Bronchial epithelial cell (primary cell): ENCODE measurements at regions not wholly inside any gene's neighbourhood (a gene's known extent, or its start where the extent isn't known, plus 50 kb on each side); places are given as distances from the start of the nearest gene placed in this dataset.
"Not testable (repeated sequence)": the region's sequence is repeated elsewhere in the genome, so short reads cannot be mapped to it uniquely, and the experiment has no call there.

Experiments used
- DNase-seq: peaks from one replicate; pipeline ENCODE4 v3.0.0-alpha.2; 2010; ENCODE audit warnings: low read depth
- FAIRE-seq: peaks from 2 replicates; lab custom pipeline; 2011; peaks lifted over from hg19 to GRCh38; lab: Jason Lieb, UNC
- H3K27me3 ChIP-seq: 2 replicates; pipeline ENCODE4 v1.5.1; 2011; ENCODE audit warnings: low read length; ENCODE audit not compliant: control insufficient read depth, insufficient read depth
- H3K36me3 ChIP-seq: 2 replicates; pipeline ENCODE4 v1.5.1; 2011; ENCODE audit warnings: low read length; ENCODE audit not compliant: control insufficient read depth, insufficient read depth
- H3K4me3 ChIP-seq: 2 replicates; pipeline ENCODE4 v1.5.1; 2011; ENCODE audit warnings: mild to moderate bottlenecking, low read depth, low read length, control low read depth

DNA sequence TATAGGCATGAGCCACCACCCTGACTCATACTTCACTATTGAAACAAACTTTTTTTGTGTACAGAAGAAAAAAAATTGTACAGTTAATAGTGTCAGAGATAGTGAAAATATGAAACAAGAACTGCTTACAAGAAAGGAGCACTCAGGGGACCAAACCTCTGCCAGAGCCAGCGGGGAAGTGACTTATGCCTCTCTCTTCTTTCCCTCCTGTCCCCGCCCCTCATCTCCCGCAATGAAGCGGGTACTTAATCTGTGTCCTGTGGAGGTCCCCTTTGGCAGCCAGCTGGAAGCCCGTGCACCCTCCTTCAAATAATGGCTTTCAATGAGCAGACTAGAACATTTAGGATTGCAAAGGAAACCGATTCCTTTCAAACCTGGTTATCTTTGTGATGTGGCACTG is 51.5 kb downstream of the PPIAL4A start:
- not testable (repeated sequence) for H3K36me3 ChIP-seq, FAIRE-seq, H3K27me3 ChIP-seq, H3K4me3 ChIP-seq, DNase-seq

DNA sequence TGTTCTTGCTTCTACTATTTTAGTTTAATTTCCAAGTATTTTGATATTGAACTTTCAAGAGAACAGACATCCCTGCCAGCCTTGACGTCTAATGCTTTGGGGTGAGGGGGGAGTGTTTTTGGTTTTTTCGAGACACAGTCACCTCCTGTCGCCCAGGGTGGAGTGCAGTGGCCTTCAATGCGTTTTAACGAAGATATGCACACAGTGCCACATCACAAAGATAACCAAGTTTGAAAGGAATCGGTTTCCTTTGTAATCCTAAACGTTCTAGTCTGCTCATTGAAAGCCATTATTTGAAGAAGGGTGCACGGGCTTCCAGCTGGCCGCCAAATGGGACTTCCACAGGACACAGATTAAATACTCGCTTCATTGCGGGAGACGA is 52.3 kb downstream of the PPIAL4A start:
- DNase-seq, H3K36me3 ChIP-seq, H3K27me3 ChIP-seq, FAIRE-seq: not testable (repeated sequence)
- H3K4me3 ChIP-seq, result peak overlapping the region; percentile 36

DNA sequence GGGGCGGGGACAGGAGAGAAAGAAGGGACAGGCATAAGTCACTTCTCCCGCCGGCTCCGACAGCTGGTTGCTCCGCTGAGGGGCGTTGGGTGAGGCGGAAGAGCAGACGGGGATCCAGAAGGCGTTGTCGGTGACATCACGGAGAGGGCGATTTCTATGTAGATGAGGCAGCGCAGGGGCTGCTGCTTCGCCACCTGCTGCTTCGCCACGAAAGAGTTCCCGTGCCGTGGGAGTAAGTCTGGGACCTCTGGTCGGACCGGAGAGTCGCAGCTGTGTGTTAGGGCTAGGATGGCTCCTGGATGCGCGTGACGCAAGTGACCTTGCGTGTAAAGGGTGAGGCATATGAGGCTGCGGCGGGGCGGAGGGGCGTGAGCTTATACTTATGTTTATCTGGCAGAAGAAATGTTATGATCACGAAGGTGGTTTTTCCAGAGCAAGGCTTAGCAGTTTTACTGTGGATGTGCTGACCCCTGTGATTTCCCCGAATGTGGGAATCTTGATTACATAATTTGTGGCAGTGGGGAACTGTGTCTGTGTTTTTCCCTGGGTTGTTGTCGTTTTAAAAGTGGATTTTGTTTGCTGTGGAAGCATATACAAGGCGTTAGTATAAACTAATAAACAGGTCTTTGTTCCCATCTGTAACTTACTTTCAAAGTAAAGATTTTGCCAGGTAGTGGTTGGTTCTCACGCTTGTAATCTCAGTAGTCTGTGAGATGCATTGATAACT is 52.8 kb downstream of the PPIAL4A start:
- H3K27me3 ChIP-seq, FAIRE-seq, H3K36me3 ChIP-seq: not testable (repeated sequence)
- peak; percentile 73 for DNase-seq
- peak overlapping the region; percentile 36 for H3K4me3 ChIP-seq

DNA sequence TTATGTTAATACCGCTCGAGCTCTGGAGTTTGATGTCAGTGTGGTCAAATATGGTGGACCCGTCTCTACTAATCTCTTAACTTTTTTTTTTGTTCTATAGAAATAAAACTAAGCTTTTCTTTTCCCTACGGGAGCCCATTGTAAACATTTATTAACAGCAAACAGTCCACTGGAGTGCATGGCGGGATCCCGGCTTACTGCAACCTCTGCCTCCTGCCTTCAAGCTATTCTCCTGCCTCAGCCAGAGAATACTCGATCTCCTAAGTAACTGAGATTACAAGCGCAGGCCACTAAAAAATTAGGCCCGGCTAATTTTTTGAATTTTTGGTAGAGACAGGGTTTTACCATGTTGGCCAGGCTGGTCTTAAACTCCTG is 53.4 kb downstream of the PPIAL4A start:
- not testable (repeated sequence) for FAIRE-seq, H3K36me3 ChIP-seq, H3K4me3 ChIP-seq, H3K27me3 ChIP-seq, DNase-seq

DNA sequence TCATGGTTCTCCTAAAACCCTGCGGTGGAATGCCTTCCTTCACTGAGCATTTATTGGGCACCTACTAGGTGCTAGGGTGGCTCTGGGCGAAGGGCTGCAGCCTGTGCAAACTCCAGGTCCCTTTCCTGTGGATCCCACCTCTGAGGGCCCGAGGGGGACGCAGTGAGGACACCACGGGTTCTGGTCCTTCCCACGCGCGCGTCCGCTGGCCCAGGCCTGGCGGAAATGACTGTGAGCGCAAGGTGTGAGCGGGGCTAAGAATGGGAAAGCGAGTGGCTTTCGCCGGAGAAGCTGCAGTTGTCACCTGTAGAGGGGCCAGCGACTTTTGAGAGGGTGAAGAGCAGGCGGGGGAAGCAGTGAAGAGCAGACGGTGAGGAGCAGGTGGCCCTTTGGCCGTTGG is 55.1 kb downstream of the PPIAL4A start:
- not testable (repeated sequence) for FAIRE-seq, H3K27me3 ChIP-seq, H3K36me3 ChIP-seq, H3K4me3 ChIP-seq, DNase-seq

DNA sequence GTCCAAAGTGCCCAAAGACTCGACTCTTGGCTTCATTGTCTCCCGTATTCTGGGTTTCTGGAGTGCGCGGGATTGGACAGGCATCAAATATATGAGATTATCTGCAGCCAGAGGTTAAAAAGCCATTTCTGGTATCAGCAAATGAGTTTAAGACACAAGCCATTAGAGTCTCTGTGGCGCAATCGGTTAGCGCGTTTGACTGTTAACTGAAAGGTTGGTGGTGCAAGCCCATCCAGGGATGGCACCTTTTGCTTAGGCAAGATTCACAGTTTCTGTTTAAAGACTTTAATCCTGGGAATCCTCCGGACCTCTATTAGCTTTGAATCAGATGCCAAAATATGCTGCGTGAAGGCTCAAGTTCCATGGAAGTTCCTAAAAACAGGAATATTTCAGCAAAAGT is 55.6 kb downstream of the PPIAL4A start:
- not testable (repeated sequence) for FAIRE-seq, H3K4me3 ChIP-seq, H3K27me3 ChIP-seq, H3K36me3 ChIP-seq, DNase-seq

DNA sequence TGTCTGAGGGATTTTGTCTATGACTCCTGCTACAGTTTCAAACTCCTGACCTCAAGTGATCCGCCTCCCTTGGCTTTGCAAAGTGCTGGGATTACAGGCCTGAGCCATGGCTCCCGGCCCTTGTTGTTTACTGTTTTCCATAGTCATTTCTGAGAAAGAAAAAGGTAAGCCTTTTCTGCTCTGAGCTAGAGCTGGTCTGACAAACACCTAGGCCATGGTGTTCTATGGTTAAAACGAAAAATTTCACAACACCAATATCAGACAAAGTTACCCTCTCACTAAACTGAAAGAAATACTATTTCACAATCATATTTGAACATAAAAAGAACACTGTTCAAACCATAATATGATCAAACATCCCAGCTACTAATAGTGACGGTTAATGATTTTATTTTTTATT is 57.5 kb downstream of the PPIAL4A start:
- not testable (repeated sequence) for H3K4me3 ChIP-seq, H3K27me3 ChIP-seq, DNase-seq, FAIRE-seq, H3K36me3 ChIP-seq

DNA sequence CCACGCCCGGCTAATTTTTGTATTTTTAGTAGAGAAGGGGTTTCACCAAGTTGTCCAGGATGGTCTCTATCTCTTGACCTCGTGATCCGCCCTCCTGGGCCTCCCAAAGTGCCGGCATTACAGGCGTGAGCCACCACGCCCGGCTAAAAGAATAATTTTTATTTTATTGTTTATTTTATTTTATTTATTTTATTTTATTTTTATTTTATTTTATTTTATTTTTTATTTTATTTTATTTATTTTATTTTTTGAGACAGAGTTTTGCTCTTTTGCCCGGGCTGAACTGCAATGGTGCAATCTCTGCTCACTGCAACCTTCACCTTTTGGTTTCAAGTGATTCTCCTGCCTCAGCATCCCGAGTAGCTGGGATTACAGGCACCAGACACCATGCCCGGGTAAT is 60.2 kb downstream of the PPIAL4A start:
- not testable (repeated sequence) for H3K27me3 ChIP-seq, H3K4me3 ChIP-seq, FAIRE-seq, DNase-seq, H3K36me3 ChIP-seq

DNA sequence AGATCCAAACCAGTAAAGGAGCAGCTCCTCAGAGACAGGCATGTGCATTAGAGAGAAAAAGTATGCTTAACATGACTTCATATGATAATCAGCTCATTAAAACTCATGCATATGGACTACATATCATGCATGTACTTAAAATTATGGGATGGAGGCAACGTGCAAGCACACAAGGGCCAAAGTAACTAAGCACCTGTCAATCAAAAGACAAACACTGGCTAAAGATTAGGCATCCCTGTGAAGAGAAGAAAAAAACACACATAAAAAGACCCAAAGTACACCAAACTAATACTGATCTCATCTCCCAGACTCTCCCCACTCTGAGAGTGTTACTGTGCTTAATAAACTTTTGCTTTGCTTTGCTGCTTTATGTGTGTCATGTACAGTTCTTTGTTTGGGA is 61.1 kb downstream of the PPIAL4A start:
- H3K27me3 ChIP-seq, H3K36me3 ChIP-seq, DNase-seq, FAIRE-seq, H3K4me3 ChIP-seq: not testable (repeated sequence)

DNA sequence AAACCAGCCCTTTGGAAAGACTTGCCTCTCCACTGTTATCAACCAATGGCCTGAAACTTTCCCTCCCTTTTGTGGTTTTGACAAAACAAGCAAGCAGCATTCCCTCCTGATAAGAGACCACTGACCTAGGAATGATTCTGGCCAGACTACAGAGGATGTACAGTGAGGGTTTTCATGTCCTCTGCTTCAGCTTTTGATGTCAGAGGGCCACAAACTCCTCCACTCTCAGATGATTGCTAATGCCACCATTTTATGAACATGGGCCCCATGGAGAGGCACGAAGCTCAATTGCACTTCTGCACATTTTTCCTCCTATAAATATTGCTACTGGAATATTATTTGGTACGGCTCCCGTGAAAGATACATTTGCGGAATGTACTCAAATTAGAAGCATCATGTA is 61.5 kb downstream of the PPIAL4A start:
- not testable (repeated sequence) for H3K36me3 ChIP-seq, DNase-seq, H3K27me3 ChIP-seq, H3K4me3 ChIP-seq, FAIRE-seq

DNA sequence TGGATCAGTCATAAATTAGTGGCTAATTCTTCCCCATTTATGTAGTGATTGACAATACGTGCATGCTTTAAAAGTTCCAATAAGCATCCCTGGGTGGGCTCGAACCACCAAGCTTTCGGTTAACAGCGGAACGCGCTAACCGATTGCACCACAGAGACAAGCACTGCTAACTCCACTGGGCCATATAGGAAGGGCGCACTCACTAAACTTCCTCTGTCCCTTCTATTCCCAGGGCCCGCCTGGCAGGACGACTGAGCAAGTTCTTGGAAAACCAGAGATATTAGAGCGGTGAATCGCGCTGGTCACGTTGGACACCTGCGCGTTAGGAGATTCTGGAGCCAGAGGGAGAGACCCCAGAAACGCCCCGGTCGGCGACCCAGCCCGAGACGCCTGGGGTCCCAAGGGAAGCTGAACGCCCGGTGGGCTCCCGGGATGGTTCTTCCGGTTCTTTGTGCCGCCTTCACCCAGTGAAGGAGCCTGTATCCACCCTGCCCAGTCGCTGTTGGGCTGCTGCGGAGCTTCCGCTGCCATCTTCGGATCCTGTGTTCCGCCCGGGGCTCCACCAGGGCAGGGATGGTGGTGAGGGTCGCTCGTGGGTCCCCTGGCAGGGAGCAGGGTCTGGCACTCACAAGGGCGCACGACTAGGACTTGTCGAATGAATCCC is 62.8 kb downstream of the PPIAL4A start:
- H3K27me3 ChIP-seq, FAIRE-seq, DNase-seq, H3K36me3 ChIP-seq: not testable (repeated sequence)
- peak overlapping the region; percentile 25 for H3K4me3 ChIP-seq

DNA sequence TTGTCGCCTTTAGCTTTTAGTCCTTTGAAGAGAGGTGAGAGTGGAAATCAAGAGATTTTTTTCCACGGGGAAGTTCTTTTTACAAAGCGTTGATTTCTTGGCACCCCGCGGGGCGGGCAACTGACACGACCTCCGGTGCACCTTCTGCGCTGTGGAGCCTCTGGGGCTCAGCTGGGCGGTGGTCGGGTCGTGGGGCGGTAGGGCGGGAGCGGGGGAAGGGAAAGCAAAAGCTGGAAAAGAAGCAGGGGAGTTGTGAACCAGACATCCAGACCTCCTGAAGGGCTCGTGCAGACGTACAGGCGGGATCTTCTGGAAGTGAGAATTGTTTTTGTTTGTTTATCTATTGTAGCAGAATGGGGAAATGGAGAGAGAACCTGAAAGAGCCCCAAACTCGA is 63.3 kb downstream of the PPIAL4A start:
- not testable (repeated sequence) for DNase-seq, H3K36me3 ChIP-seq, H3K27me3 ChIP-seq, FAIRE-seq
- peak overlapping the region; percentile 21 for H3K4me3 ChIP-seq
